ENCODE measurements at regions not wholly inside any gene's neighbourhood (a gene's known extent, or its start where the extent isn't known, plus 50 kb on each side); places are given as distances from the start of the nearest gene placed in this dataset.

GRCh38 chr16:74190292-74190691, 106.3 kb upstream of the PSMD7 start:
- H4K20me1 ChIP-seq (ENCODE audit: insufficient read depth): no peaks in the 10 kb centered on the region
- no peaks in the 10 kb centered on the region for H3F3A ChIP-seq (replicated peaks; ENCODE audit: insufficient read depth)
- H3K9me2 ChIP-seq: no peaks in the 10 kb centered on the region
- ChIA-PET POLR2A (no interaction called here), CTCF (interaction anchor here (1.5 kb wide), 1 partner anchor 36 kb away, joined by 4 read pairs; no protein-coding TSS in a partner anchor)
- no peak overlapping the region for H3K4me3 ChIP-seq (ENCODE audit: low read depth in 2 of 2, low read length in 1 of 2)
- no peak overlapping the region for H3K27ac ChIP-seq (ENCODE audit: low read depth in 2 of 2, low read length in 1 of 2)
- no peak overlapping the region for H2AFZ ChIP-seq (ENCODE audit: low read depth)
- TF ChIP-seq RFX5 (IDR thresholded peaks at IDR 0.05; ENCODE audit: low read length): no peak
- TF ChIP-seq FOXM1 (IDR thresholded peaks at IDR 0.05; ENCODE audit: low read depth): no peak
- no peak for TF ChIP-seq NFIC (IDR thresholded peaks at IDR 0.05; ENCODE audit: borderline replicate concordance)
- no peak for TF ChIP-seq TAF1 (IDR thresholded peaks at IDR 0.05; ENCODE audit: borderline replicate concordance, low read depth, low read length)
- no peak for TF ChIP-seq CTCF (IDR thresholded peaks at IDR 0.05)
- TF ChIP-seq, protein P1, sequence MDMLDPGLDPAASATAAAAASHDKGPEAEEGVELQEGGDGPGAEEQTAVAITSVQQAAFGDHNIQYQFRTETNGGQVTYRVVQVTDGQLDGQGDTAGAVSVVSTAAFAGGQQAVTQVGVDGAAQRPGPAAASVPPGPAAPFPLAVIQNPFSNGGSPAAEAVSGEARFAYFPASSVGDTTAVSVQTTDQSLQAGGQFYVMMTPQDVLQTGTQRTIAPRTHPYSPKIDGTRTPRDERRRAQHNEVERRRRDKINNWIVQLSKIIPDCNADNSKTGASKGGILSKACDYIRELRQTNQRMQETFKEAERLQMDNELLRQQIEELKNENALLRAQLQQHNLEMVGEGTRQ (IDR thresholded peaks at IDR 0.05; ENCODE audit: borderline replicate concordance, low read depth, low read length): no peak
- H3K4me1 ChIP-seq (ENCODE audit: control insufficient read depth in 1 of 2, insufficient read depth in 2 of 2, low read depth in 1 of 2, low read length in 1 of 2): peaks cover 0 to 12% of the 10 kb centered on the region in 2 experiments; a peak in 3 of 4 replicates
- no peaks in the 10 kb centered on the region for H3K9me3 ChIP-seq
- H3K79me2 ChIP-seq (ENCODE audit: insufficient read depth): no peaks in the 10 kb centered on the region
- no peak overlapping the region for H3K9ac ChIP-seq
- H3K4me2 ChIP-seq: no peak overlapping the region
- H3K36me3 ChIP-seq (replicated peaks in 1 of 2; ENCODE audit: control insufficient read depth in 1 of 2, insufficient read depth in 2 of 2, low read length in 1 of 2): no peaks in the 10 kb centered on the region
- no peak for DNase-seq
- no peaks in the 10 kb centered on the region for H3K27me3 ChIP-seq (ENCODE audit: insufficient read depth)

DNA sequence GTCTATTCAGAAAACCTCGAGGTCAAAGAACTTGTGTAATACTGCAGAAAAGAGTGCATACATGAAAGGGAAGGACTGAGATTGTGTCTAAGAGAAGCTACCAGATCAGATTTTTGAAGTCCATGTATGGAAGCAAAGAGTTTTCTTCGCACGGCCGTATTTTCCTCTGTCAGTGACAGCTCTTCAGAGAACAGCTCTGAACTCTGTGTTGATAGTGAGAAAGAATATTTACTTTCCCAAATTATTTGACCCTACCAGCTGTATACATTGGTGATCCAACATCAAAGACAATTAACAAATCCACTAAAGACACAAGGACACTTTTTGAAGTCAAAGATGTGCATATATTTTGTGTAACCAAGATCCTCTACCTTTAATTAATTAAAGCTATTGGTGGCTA, 107.8 kb upstream of the PSMD7 start:
- Histone ChIP-seq H3K4me2 (no peak overlapping the region), H3K9me2 (no peaks in the 10 kb centered on the region), H3K27ac (ENCODE audit: low read depth in 2 of 2, low read length in 1 of 2) (no peak overlapping the region), H3F3A (replicated peaks; ENCODE audit: insufficient read depth) (no peaks in the 10 kb centered on the region), H3K27me3 (ENCODE audit: insufficient read depth) (no peaks in the 10 kb centered on the region), H3K9ac (no peak overlapping the region), H4K20me1 (ENCODE audit: insufficient read depth) (no peaks in the 10 kb centered on the region), H3K36me3 (replicated peaks in 1 of 2; ENCODE audit: control insufficient read depth in 1 of 2, insufficient read depth in 2 of 2, low read length in 1 of 2) (no peaks in the 10 kb centered on the region), H3K79me2 (ENCODE audit: insufficient read depth) (no peaks in the 10 kb centered on the region), H3K9me3 (no peaks in the 10 kb centered on the region), H2AFZ (ENCODE audit: low read depth) (no peak overlapping the region), H3K4me3 (ENCODE audit: low read depth in 2 of 2, low read length in 1 of 2) (no peak overlapping the region), H3K4me1 (ENCODE audit: control insufficient read depth in 1 of 2, insufficient read depth in 2 of 2, low read depth in 1 of 2, low read length in 1 of 2) (peaks cover 0 to 12% of the 10 kb centered on the region in 2 experiments; a peak in 3 of 4 replicates)
- DNase-seq: no peak
- WGBS (ENCODE audit: low lambda C conversion rate): 58% methylated on average over 4 of the region's 4 CpGs
- CTCF ChIA-PET: interaction anchor here (1.5 kb wide), 1 partner anchor 38 kb away, joined by 4 read pairs; no protein-coding TSS in a partner anchor
- TF ChIP-seq GATA2 (CRISPR knock-in tag; IDR thresholded peaks at IDR 0.05) (no peak), JUND (IDR thresholded peaks at IDR 0.05) (no peak), CTCF (IDR thresholded peaks at IDR 0.05) (no peak), RFX5 (IDR thresholded peaks at IDR 0.05; ENCODE audit: low read length) (no peak), MEF2A (IDR thresholded peaks at IDR 0.05; ENCODE audit: borderline replicate concordance, low read depth) (no peak), SIN3A (IDR thresholded peaks at IDR 0.05; ENCODE audit: borderline replicate concordance, low read depth, low read length) (no peak), RXRA (IDR thresholded peaks at IDR 0.05; ENCODE audit: borderline replicate concordance, low read depth) (no peak), CHD2 (IDR thresholded peaks at IDR 0.05; ENCODE audit: low read length, partially characterized antibody) (no peak), FOXM1 (IDR thresholded peaks at IDR 0.05; ENCODE audit: low read depth) (no peak), RAD21 (IDR thresholded peaks at IDR 0.05; ENCODE audit: low read length) (no peak), GABPA (IDR thresholded peaks at IDR 0.05; ENCODE audit: low read depth) (no peak), FOXJ3 (CRISPR knock-in tag; IDR thresholded peaks at IDR 0.05) (no peak), IRF3 (IDR thresholded peaks at IDR 0.05; ENCODE audit: low read depth, low read length) (no peak)
- TF ChIP-seq, protein P2, sequence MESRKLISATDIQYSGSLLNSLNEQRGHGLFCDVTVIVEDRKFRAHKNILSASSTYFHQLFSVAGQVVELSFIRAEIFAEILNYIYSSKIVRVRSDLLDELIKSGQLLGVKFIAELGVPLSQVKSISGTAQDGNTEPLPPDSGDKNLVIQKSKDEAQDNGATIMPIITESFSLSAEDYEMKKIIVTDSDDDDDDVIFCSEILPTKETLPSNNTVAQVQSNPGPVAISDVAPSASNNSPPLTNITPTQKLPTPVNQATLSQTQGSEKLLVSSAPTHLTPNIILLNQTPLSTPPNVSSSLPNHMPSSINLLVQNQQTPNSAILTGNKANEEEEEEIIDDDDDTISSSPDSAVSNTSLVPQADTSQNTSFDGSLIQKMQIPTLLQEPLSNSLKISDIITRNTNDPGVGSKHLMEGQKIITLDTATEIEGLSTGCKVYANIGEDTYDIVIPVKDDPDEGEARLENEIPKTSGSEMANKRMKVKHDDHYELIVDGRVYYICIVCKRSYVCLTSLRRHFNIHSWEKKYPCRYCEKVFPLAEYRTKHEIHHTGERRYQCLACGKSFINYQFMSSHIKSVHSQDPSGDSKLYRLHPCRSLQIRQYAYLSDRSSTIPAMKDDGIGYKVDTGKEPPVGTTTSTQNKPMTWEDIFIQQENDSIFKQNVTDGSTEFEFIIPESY (IDR thresholded peaks at IDR 0.05; ENCODE audit: borderline replicate concordance, low read depth): no peak
- TF ChIP-seq, protein P3, sequence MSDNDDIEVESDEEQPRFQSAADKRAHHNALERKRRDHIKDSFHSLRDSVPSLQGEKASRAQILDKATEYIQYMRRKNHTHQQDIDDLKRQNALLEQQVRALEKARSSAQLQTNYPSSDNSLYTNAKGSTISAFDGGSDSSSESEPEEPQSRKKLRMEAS (IDR thresholded peaks at IDR 0.05; ENCODE audit: low read depth): no peak
- POLR2A ChIA-PET: no interaction called here

Measured in SK-N-SH (cell line).